HepG2 (cell line): ENCODE measurements at regions not wholly inside any gene's neighbourhood (a gene's known extent, or its start where the extent isn't known, plus 50 kb on each side); places are given as distances from the start of the nearest gene placed in this dataset.

Experiments used
- SIN3A ChIP-seq: IDR thresholded peaks from 2 replicates; pipeline ENCODE4 v1.6.1; 2011; ENCODE audit warnings: low read depth, mild to moderate bottlenecking, control low read depth, low read length, borderline replicate concordance
- TF ChIP-seq, protein P1 (sequence below): sonication (generic); formaldehyde crosslinking; IDR thresholded peaks from 2 replicates; pipeline ENCODE4 v1.5.0; 2020; ENCODE audit warnings: mild to moderate bottlenecking, missing genetic modification reagents, borderline replicate concordance
- TF ChIP-seq, protein P2 (sequence below): sonication (generic); formaldehyde crosslinking; IDR thresholded peaks from 2 replicates; pipeline ENCODE4 v1.8.1; 2023; ENCODE audit warnings: mild to moderate bottlenecking, moderate library complexity, missing genetic modification reagents

DNA sequence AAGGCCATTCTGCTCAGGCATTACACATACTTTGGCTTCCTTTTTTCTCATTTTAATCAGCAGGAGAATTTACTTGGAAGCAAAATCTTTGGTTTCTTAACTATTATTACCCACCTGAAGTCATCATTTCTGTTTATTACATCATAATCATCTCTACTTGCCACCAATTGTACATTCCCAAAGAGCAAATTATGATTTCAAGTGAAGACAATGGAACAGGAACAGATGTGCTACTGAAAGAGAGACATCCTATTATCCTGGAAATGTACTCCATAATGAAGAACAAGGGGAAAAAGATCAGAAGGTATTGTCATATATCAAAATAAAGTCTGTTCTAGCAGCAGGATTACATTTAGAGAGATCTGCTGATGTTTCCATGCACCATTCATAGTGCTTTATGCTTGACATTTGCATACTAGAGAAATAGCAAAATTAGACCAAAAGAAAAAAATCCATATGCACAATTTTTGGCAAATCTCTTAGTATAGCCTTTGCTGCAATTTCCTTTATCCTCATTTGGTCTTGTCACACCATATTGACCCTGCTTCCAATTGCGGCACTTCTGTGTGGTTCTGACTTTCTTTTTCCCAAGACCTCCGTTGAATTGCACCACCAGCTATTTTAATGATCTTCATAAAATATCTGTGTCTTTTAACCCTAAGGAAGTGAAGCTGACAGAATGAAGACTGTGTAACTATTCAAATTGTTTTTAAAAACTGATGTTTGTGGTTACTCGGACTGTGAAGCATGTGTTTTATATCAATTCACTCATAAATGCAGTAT lies 683.8 kb downstream of the ZNF385D start:
- TF ChIP-seq, protein P1, sequence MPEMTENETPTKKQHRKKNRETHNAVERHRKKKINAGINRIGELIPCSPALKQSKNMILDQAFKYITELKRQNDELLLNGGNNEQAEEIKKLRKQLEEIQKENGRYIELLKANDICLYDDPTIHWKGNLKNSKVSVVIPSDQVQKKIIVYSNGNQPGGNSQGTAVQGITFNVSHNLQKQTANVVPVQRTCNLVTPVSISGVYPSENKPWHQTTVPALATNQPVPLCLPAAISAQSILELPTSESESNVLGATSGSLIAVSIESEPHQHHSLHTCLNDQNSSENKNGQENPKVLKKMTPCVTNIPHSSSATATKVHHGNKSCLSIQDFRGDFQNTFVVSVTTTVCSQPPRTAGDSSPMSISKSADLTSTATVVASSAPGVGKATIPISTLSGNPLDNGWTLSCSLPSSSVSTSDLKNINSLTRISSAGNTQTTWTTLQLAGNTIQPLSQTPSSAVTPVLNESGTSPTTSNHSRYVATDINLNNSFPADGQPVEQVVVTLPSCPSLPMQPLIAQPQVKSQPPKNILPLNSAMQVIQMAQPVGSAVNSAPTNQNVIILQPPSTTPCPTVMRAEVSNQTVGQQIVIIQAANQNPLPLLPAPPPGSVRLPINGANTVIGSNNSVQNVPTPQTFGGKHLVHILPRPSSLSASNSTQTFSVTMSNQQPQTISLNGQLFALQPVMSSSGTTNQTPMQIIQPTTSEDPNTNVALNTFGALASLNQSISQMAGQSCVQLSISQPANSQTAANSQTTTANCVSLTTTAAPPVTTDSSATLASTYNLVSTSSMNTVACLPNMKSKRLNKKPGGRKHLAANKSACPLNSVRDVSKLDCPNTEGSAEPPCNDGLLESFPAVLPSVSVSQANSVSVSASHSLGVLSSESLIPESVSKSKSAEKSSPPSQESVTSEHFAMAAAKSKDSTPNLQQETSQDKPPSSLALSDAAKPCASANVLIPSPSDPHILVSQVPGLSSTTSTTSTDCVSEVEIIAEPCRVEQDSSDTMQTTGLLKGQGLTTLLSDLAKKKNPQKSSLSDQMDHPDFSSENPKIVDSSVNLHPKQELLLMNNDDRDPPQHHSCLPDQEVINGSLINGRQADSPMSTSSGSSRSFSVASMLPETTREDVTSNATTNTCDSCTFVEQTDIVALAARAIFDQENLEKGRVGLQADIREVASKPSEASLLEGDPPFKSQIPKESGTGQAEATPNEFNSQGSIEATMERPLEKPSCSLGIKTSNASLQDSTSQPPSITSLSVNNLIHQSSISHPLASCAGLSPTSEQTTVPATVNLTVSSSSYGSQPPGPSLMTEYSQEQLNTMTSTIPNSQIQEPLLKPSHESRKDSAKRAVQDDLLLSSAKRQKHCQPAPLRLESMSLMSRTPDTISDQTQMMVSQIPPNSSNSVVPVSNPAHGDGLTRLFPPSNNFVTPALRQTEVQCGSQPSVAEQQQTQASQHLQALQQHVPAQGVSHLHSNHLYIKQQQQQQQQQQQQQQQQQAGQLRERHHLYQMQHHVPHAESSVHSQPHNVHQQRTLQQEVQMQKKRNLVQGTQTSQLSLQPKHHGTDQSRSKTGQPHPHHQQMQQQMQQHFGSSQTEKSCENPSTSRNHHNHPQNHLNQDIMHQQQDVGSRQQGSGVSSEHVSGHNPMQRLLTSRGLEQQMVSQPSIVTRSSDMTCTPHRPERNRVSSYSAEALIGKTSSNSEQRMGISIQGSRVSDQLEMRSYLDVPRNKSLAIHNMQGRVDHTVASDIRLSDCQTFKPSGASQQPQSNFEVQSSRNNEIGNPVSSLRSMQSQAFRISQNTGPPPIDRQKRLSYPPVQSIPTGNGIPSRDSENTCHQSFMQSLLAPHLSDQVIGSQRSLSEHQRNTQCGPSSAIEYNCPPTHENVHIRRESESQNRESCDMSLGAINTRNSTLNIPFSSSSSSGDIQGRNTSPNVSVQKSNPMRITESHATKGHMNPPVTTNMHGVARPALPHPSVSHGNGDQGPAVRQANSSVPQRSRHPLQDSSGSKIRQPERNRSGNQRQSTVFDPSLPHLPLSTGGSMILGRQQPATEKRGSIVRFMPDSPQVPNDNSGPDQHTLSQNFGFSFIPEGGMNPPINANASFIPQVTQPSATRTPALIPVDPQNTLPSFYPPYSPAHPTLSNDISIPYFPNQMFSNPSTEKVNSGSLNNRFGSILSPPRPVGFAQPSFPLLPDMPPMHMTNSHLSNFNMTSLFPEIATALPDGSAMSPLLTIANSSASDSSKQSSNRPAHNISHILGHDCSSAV (CRISPR knock-in tag), result no peak
- TF ChIP-seq, protein P2, sequence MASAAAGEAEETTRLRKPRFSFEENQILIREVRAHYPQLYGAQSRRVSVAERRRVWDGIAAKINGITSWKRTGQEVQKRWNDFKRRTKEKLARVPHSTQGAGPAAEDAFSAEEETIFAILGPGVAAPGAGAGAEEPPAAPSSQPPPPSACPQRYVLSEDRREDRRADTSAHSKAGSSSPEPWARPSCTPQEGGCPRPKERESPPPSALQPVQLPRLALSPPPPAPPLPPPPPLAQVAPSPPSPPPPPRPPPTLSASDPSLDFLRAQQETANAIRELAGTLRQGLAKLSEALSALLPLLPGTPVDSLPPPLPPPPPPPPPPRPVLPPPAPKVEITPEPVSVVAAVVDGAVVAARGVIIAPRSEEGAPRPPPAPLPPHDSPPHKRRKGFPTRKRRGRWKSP (CRISPR knock-in tag), result no peak
- no peak for TF ChIP-seq SIN3A
